CD14-positive monocyte (primary cell): ENCODE measurements at regions not wholly inside any gene's neighbourhood (a gene's known extent, or its start where the extent isn't known, plus 50 kb on each side); places are given as distances from the start of the nearest gene placed in this dataset.
A peak's percentile ranks its signal among the peaks of the same experiment; 100 is the strongest.

Experiments
- DNase-seq, 3 donors: peaks; one replicate each; pipeline ENCODE4 v3.0.0-alpha.2; 2011 to 2022
- H2AFZ ChIP-seq: 2 replicates; pipeline ENCODE4 v1.6.0; 2012; ENCODE audit warnings: mild to moderate bottlenecking, low read depth, low read length, inconsistent platforms; ENCODE audit not compliant: insufficient read depth, poor library complexity, severe bottlenecking
- H3K27ac ChIP-seq, 2 donors: 1 replicate in 1 of 2; 2 replicates in 1 of 2; pipeline ENCODE4 v1.5.1; 2012 to 2013; ENCODE audit warnings: low read length in 2 of 2, control low read depth in 1 of 2, inconsistent platforms in 1 of 2, low read depth in 1 of 2, mild to moderate bottlenecking in 1 of 2
- H3K27me3 ChIP-seq, 2 donors: one replicate each; pipeline versions ENCODE4 v1.6.0 to v1.6.1; 2011 to 2013; ENCODE audit warnings: low read length in 2 of 2; ENCODE audit not compliant: control insufficient read depth in 2 of 2, insufficient read depth in 2 of 2
- H3K36me3 ChIP-seq, 2 donors: replicated peaks in 1 of 2; 1 replicate in 1 of 2; 2 replicates in 1 of 2; pipeline versions ENCODE4 v1.5.1 to v1.6.1; 2012 to 2013; ENCODE audit warnings: low read length in 2 of 2, control low read depth in 1 of 2, inconsistent platforms in 1 of 2, mild to moderate bottlenecking in 1 of 2; ENCODE audit not compliant: insufficient read depth in 2 of 2, control insufficient read depth in 1 of 2
- H3K4me1 ChIP-seq, 2 donors: 1 replicate in 1 of 2; 2 replicates in 1 of 2; pipeline versions ENCODE4 v1.5.1 to v1.6.1; 2012 to 2013; ENCODE audit warnings: low read length in 2 of 2, control low read depth in 1 of 2, inconsistent platforms in 1 of 2, mild to moderate bottlenecking in 1 of 2, moderate library complexity in 1 of 2; ENCODE audit not compliant: insufficient read depth in 2 of 2, control insufficient read depth in 1 of 2
- H3K4me2 ChIP-seq: replicated peaks from 2 replicates; pipeline ENCODE3; 2012; ENCODE audit warnings: low read length, moderate library complexity, mild to moderate bottlenecking; ENCODE audit not compliant: poor library complexity, severe bottlenecking; ENCODE audit errors: extremely low read depth
- H3K4me3 ChIP-seq, 3 experiments: fragments of 200-600 bp in 1 of 3; sonication (generic) in 1 of 3; replicated peaks in 1 of 3; 1 replicate in 2 of 3; 2 replicates in 1 of 3; pipeline ENCODE4 v1.5.1; 2011 to 2013; ENCODE audit warnings: low read length in 3 of 3, mild to moderate bottlenecking in 3 of 3, control low read depth in 2 of 3, low read depth in 2 of 3, inconsistent platforms in 1 of 3, moderate library complexity in 1 of 3
- H3K79me2 ChIP-seq: 2 replicates; pipeline ENCODE4 v1.6.0; 2012; ENCODE audit warnings: mild to moderate bottlenecking, control low read depth, inconsistent platforms, low read length, moderate library complexity; ENCODE audit not compliant: insufficient read depth
- H3K9ac ChIP-seq: 2 replicates; pipeline ENCODE4 v1.6.0; 2017; ENCODE audit warnings: low read length, mild to moderate bottlenecking; ENCODE audit not compliant: insufficient read depth, poor library complexity, severe bottlenecking
- H3K9me3 ChIP-seq, 2 donors: replicated peaks in 1 of 2; 1 replicate in 1 of 2; 2 replicates in 1 of 2; pipeline versions ENCODE4 v1.5.1 to v1.6.1; 2012 to 2013; ENCODE audit warnings: low read length in 2 of 2, control low read depth in 1 of 2; ENCODE audit not compliant: control insufficient read depth in 1 of 2, insufficient read depth in 1 of 2
- H4K20me1 ChIP-seq: 2 replicates; pipeline ENCODE4 v1.6.0; 2012; ENCODE audit warnings: mild to moderate bottlenecking, low read length, control low read depth, moderate library complexity; ENCODE audit not compliant: insufficient read depth
- H3K27ac Mint-ChIP-seq, 7 donors: one replicate each; pipeline ENCODE4 v1.8.0; 2020; ENCODE audit warnings: mild to moderate bottlenecking in 7 of 7, mixed read lengths in 7 of 7, moderate library complexity in 6 of 7, inconsistent platforms in 2 of 7
- H3K27me3 Mint-ChIP-seq, 3 donors: one replicate each; pipeline ENCODE4 v1.8.0; 2021 to 2022; ENCODE audit warnings: low read depth in 3 of 3, mild to moderate bottlenecking in 3 of 3, mixed read lengths in 3 of 3, moderate library complexity in 3 of 3, inconsistent platforms in 1 of 3
- H3K36me3 Mint-ChIP-seq, 2 donors: one replicate each; pipeline ENCODE4 v1.8.0; 2020; ENCODE audit warnings: mixed read lengths in 2 of 2, inconsistent platforms in 1 of 2, mild to moderate bottlenecking in 1 of 2
- H3K4me1 Mint-ChIP-seq: one replicate; pipeline ENCODE4 v1.8.0; 2020; ENCODE audit warnings: mild to moderate bottlenecking, mixed read lengths
- H3K4me3 Mint-ChIP-seq, 2 donors: one replicate each; pipeline ENCODE4 v1.8.0; 2020; ENCODE audit warnings: mild to moderate bottlenecking in 2 of 2, mixed read lengths in 2 of 2, moderate library complexity in 1 of 2
- H3K9me3 Mint-ChIP-seq, 7 donors: one replicate each; pipeline ENCODE4 v1.8.0; 2020 to 2022; ENCODE audit warnings: mixed read lengths in 7 of 7, mild to moderate bottlenecking in 6 of 7, moderate library complexity in 6 of 7, inconsistent platforms in 2 of 7
- CTCF ChIP-seq: fragments of 200-600 bp; IDR thresholded peaks from one replicate; pipeline ENCODE4 v1.8.0; 2022; ENCODE audit warnings: antibody characterized with exemption, mild to moderate bottlenecking
- WGBS: methylation state at CpG from one replicate; pipeline ENCODE4 v1.1.5; 2013; ENCODE audit warnings: missing lambda C conversion rate; ENCODE audit not compliant: insufficient coverage; 5-methylcytosine and 5-hydroxymethylcytosine counted together
- intact Hi-C, 2 donors: fragments of 100-400 bp; cut with micrococcal nuclease; formaldehyde crosslinking; loops; one replicate each; pipeline versions ENCODE4 v1.15.0 to v1.15.1; 2023

- Histone ChIP-seq H2AFZ (no peak overlapping the region), H3K4me2 (no peak overlapping the region), H3K36me3 (no peaks in the 10 kb centered on the region), H3K4me3 (no peak overlapping the region), H3K27me3 (peaks cover 0 to 5% of the 10 kb centered on the region in 2 donors), H3K9ac (no peak overlapping the region), H3K9me3 (no peaks in the 10 kb centered on the region), H3K4me1 (no peaks in the 10 kb centered on the region), H4K20me1 (no peaks in the 10 kb centered on the region), H3K27ac (no peak overlapping the region), H3K79me2 (no peaks in the 10 kb centered on the region)
- Mint-ChIP-seq H3K9me3 (peaks cover 0 to 1% (median 0%) of the 10 kb centered on the region in 7 donors), H3K4me1 (peaks cover 4% of the 10 kb centered on the region), H3K4me3 (no peak overlapping the region), H3K27me3 (peaks cover 9 to 23% (median 12%) of the 10 kb centered on the region in 3 donors), H3K27ac (no peak overlapping the region), H3K36me3 (no peaks in the 10 kb centered on the region)
- TF ChIP-seq CTCF = no peak
- 80% methylated on average over 1 of the region's 3 CpGs for WGBS
- intact Hi-C loops = loop anchor here (5.0 kb wide), 3 partner anchors 284 to 559 kb away; no protein-coding TSS in a partner anchor
- DNase-seq = no peak
These were observed 66.6 kb upstream of the SYPL1 start for GRCh38 chr7:106178593-106179134.

GRCh38 chr7:106177738-106178592 is 65.9 kb upstream of the SYPL1 start:
- peak overlapping the region in 1 of 7 donors; percentile 34 for H3K27ac Mint-ChIP-seq
- Histone ChIP-seq H2AFZ (no peak overlapping the region), H3K4me1 (no peaks in the 10 kb centered on the region), H3K36me3 (no peaks in the 10 kb centered on the region), H4K20me1 (no peaks in the 10 kb centered on the region), H3K27ac (no peak overlapping the region), H3K9ac (no peak overlapping the region), H3K4me3 (no peak overlapping the region), H3K79me2 (no peaks in the 10 kb centered on the region), H3K27me3 (peaks cover 0 to 5% of the 10 kb centered on the region in 2 donors), H3K4me2 (no peak overlapping the region), H3K9me3 (no peaks in the 10 kb centered on the region)
- peaks cover 4% of the 10 kb centered on the region for H3K4me1 Mint-ChIP-seq
- DNase-seq = no peak
- peak overlapping the region in 1 of 2 donors; percentile 28 for H3K4me3 Mint-ChIP-seq
- H3K9me3 Mint-ChIP-seq = peaks cover 0 to 1% (median 0%) of the 10 kb centered on the region in 7 donors
- TF ChIP-seq CTCF = no peak
- no peaks in the 10 kb centered on the region for H3K36me3 Mint-ChIP-seq
- WGBS = 90% methylated on average over 8 of the region's 11 CpGs
- intact Hi-C loops = loop anchor here (5.0 kb wide), 3 partner anchors 284 to 559 kb away; no protein-coding TSS in a partner anchor
- peaks cover 9 to 26% (median 12%) of the 10 kb centered on the region in 3 donors for H3K27me3 Mint-ChIP-seq
